Endothelial cell of umbilical vein (primary cell): ENCODE measurements at regions not wholly inside any gene's neighbourhood (a gene's known extent, or its start where the extent isn't known, plus 50 kb on each side); places are given as distances from the start of the nearest gene placed in this dataset.

Experiments
- BruUV-seq: library from RNA; stranded (reverse); fragments of 400-500 nt; replicated peaks from 2 replicates; lab custom pipeline; 2021; lab: Mats Ljungman, UMichigan
- CTCF ChIA-PET: fragments of 300-600, 350-600 bp; sonication (Branson Sonifier 250); formaldehyde crosslinking; loops from one replicate; lab custom pipeline; 2021; ENCODE audit warnings: antibody characterized with exemption, inconsistent platforms; lab: Charles Lee
- POLR2A ChIA-PET: fragments of 300-600, 350-600 bp; sonication (Branson Sonifier 250); formaldehyde crosslinking; loops from one replicate; lab custom pipeline; 2021; ENCODE audit warnings: antibody characterized with exemption, inconsistent platforms; lab: Charles Lee
- DNase-seq: peaks from one replicate; pipeline ENCODE4 v3.0.0-alpha.2; 2011; ENCODE audit warnings: low read depth, low spot score
- FAIRE-seq: peaks from 2 replicates; lab custom pipeline; 2011; peaks lifted over from hg19 to GRCh38; lab: Jason Lieb, UNC
- H2AFZ ChIP-seq: 2 replicates; pipeline ENCODE4 v1.6.0; 2012; ENCODE audit warnings: low read depth, low read length, control low read depth, inconsistent platforms
- H3K27ac ChIP-seq: 2 replicates; pipeline ENCODE4 v1.5.1; 2011; ENCODE audit warnings: low read depth, mild to moderate bottlenecking, control low read depth, low read length, moderate library complexity; ENCODE audit not compliant: insufficient read depth
- H3K27me3 ChIP-seq, 2 experiments: 2 replicates each; pipeline versions ENCODE4 v1.6.0 to v1.6.1; 2011; ENCODE audit warnings: low read length in 2 of 2, mixed read lengths in 1 of 2; ENCODE audit not compliant: control insufficient read depth in 2 of 2, insufficient read depth in 2 of 2
- H3K36me3 ChIP-seq, 2 experiments: 2 replicates in 1 of 2; 3 replicates in 1 of 2; pipeline ENCODE4 v1.5.1; 2011; ENCODE audit warnings: low read length in 2 of 2, mild to moderate bottlenecking in 1 of 2, moderate library complexity in 1 of 2; ENCODE audit not compliant: control insufficient read depth in 2 of 2, insufficient read depth in 2 of 2; ENCODE audit errors: extremely low read depth in 1 of 2
- H3K4me1 ChIP-seq: 3 replicates; pipeline ENCODE4 v1.5.1; 2011; ENCODE audit warnings: mild to moderate bottlenecking, low read length; ENCODE audit not compliant: control insufficient read depth, insufficient read depth; ENCODE audit errors: extremely low read depth
- H3K4me2 ChIP-seq: 2 replicates; pipeline ENCODE4 v1.6.1; 2011; ENCODE audit warnings: low read length, control low read depth, mixed read lengths; ENCODE audit not compliant: insufficient read depth
- H3K4me3 ChIP-seq, 3 experiments: fragments of 200-600 bp in 1 of 3; sonication (generic), shearing (Covaris generic) in 1 of 3; replicated peaks in 1 of 3; 2 replicates each; pipeline ENCODE4 v1.5.1; 2011 to 2016; ENCODE audit warnings: control low read depth in 3 of 3, low read length in 3 of 3, mild to moderate bottlenecking in 2 of 3, inconsistent platforms in 1 of 3, low read depth in 1 of 3, moderate library complexity in 1 of 3; ENCODE audit not compliant: insufficient read depth in 1 of 3
- H3K79me2 ChIP-seq: 2 replicates; pipeline ENCODE4 v1.6.0; 2012; ENCODE audit warnings: low read length, inconsistent platforms; ENCODE audit not compliant: control insufficient read depth, insufficient read depth
- H3K9ac ChIP-seq: replicated peaks from 2 replicates; pipeline ENCODE3; 2011; ENCODE audit warnings: low read length, control low read depth; ENCODE audit not compliant: insufficient read depth; ENCODE audit errors: extremely low read depth
- H3K9me1 ChIP-seq: replicated peaks from 3 replicates; pipeline ENCODE4 v1.6.0; 2011; ENCODE audit warnings: mild to moderate bottlenecking, low read length; ENCODE audit not compliant: control insufficient read depth, insufficient read depth; ENCODE audit errors: extremely low read depth
- H3K9me3 ChIP-seq: replicated peaks from 2 replicates; pipeline ENCODE4 v1.5.1; 2012; ENCODE audit warnings: low read length, inconsistent platforms; ENCODE audit not compliant: control insufficient read depth, insufficient read depth
- H4K20me1 ChIP-seq: replicated peaks from 2 replicates; pipeline ENCODE3; 2011; ENCODE audit warnings: mild to moderate bottlenecking, low read length; ENCODE audit not compliant: control insufficient read depth, insufficient read depth; ENCODE audit errors: extremely low read depth
- EZH2 ChIP-seq: IDR thresholded peaks from 2 replicates; pipeline ENCODE4 v1.6.1; 2012; ENCODE audit warnings: borderline replicate concordance, low read depth, mild to moderate bottlenecking, moderate library complexity, low read length, inconsistent platforms; ENCODE audit not compliant: severe bottlenecking
- FOS ChIP-seq: IDR thresholded peaks from 2 replicates; pipeline ENCODE4 v1.6.1; 2011; ENCODE audit warnings: mild to moderate bottlenecking, low read length, moderate library complexity, borderline replicate concordance; ENCODE audit not compliant: insufficient read depth
- GATA2 ChIP-seq: IDR thresholded peaks from 2 replicates; pipeline ENCODE4 v1.7.0; 2011; ENCODE audit warnings: low read depth, mild to moderate bottlenecking, moderate library complexity, mixed read lengths, low read length; ENCODE audit not compliant: insufficient read length, insufficient read depth
- JUN ChIP-seq: IDR thresholded peaks from 2 replicates; pipeline ENCODE4 v1.6.1; 2011; ENCODE audit warnings: borderline replicate concordance, low read depth; ENCODE audit not compliant: insufficient read length, insufficient read depth
- MYC ChIP-seq: IDR thresholded peaks from one replicate; pipeline ENCODE4 v1.6.1; 2011; ENCODE audit warnings: mild to moderate bottlenecking, low read depth, low read length
- POLR2A ChIP-seq: IDR thresholded peaks from 2 replicates; pipeline ENCODE4 v1.6.1; 2012; ENCODE audit warnings: low read depth, mild to moderate bottlenecking, control low read depth, low read length
- POLR2AphosphoS5 ChIP-seq: IDR thresholded peaks from 2 replicates; pipeline ENCODE4 v1.6.1; 2012; ENCODE audit warnings: low read depth, mild to moderate bottlenecking, control low read depth, low read length, moderate library complexity; ENCODE audit not compliant: insufficient read depth
- dilution Hi-C: fragments of 300-500 bp; cut with MboI; formaldehyde crosslinking; loops from one replicate; pipeline ENCODE4 v1.15.0; 2019; ENCODE audit warnings: low sequenced_read_pairs; ENCODE audit not compliant: extremely low pct_ligation_motif_present
- intact Hi-C: fragments of 100-400 bp; cut with micrococcal nuclease; formaldehyde crosslinking; loops from one replicate; pipeline ENCODE4 v1.10.0; 2022
- TF ChIP-seq, protein P1 (sequence below), 2 donors: IDR thresholded peaks; 1 replicate in 1 of 2; 2 replicates in 1 of 2; pipeline ENCODE4 v1.5.1; 2011; ENCODE audit warnings: low read length in 2 of 2, mild to moderate bottlenecking in 2 of 2, moderate library complexity in 2 of 2, control low read depth in 1 of 2, inconsistent platforms in 1 of 2, low read depth in 1 of 2; ENCODE audit not compliant: insufficient read depth in 1 of 2; ENCODE audit errors: extremely low read depth in 1 of 2
- TF ChIP-seq, protein P2 (sequence below): IDR thresholded peaks from 2 replicates; pipeline ENCODE4 v1.6.1; 2011; ENCODE audit not compliant: insufficient read depth, insufficient read length

DNA sequence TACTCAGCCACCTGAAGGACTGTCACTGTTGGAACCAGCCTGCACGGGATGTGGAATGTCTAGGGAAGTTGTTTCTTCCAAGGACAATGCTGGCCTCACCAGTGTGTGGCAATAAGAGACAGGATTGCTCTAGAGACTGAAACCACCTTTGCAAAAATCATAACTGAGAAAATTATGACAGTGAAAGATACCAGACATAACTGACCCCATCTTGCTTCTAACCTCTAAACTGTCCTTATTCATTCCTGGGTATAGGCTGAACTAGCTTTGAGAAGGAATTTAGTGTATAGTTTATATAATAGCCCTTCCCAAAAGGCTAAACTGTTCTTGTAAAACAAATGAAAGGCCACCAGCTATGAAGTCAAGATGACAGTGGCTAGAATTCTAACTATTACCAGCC lies 83.6 kb downstream of the IER5 start:
- intact Hi-C loops, result no loop called here
- Histone ChIP-seq H3K9ac (no peak overlapping the region), H3K36me3 (no peaks in the 10 kb centered on the region), H3K9me3 (no peaks in the 10 kb centered on the region), H4K20me1 (no peaks in the 10 kb centered on the region), H3K27ac (no peak overlapping the region), H3K9me1 (no peaks in the 10 kb centered on the region), H2AFZ (no peak overlapping the region), H3K27me3 (peaks cover 2 to 10% of the 10 kb centered on the region in 2 experiments), H3K4me2 (no peak overlapping the region), H3K79me2 (no peaks in the 10 kb centered on the region), H3K4me1 (no peaks in the 10 kb centered on the region), H3K4me3 (no peak overlapping the region)
- TF ChIP-seq, protein P1, sequence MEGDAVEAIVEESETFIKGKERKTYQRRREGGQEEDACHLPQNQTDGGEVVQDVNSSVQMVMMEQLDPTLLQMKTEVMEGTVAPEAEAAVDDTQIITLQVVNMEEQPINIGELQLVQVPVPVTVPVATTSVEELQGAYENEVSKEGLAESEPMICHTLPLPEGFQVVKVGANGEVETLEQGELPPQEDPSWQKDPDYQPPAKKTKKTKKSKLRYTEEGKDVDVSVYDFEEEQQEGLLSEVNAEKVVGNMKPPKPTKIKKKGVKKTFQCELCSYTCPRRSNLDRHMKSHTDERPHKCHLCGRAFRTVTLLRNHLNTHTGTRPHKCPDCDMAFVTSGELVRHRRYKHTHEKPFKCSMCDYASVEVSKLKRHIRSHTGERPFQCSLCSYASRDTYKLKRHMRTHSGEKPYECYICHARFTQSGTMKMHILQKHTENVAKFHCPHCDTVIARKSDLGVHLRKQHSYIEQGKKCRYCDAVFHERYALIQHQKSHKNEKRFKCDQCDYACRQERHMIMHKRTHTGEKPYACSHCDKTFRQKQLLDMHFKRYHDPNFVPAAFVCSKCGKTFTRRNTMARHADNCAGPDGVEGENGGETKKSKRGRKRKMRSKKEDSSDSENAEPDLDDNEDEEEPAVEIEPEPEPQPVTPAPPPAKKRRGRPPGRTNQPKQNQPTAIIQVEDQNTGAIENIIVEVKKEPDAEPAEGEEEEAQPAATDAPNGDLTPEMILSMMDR (IDR thresholded peaks at IDR 0.05; ENCODE audit: extremely low read depth in 1 of 2, insufficient read depth in 1 of 2, low read depth in 1 of 2, low read length in 2 of 2), result no peak
- TF ChIP-seq MYC (no peak), EZH2 (no peak)
- TF ChIP-seq, protein P2, sequence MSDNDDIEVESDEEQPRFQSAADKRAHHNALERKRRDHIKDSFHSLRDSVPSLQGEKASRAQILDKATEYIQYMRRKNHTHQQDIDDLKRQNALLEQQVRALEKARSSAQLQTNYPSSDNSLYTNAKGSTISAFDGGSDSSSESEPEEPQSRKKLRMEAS, result no peak
- dilution Hi-C loops, result no loop called here
- ChIA-PET CTCF (interaction anchor here (7.1 kb wide), 1 partner anchor 291 kb away, joined by 123 read pairs; no protein-coding TSS in a partner anchor), POLR2A (no interaction called here)
- BruUV-seq, result no TSS peak
- DNase-seq (no peak), FAIRE-seq (no peak)

DNA sequence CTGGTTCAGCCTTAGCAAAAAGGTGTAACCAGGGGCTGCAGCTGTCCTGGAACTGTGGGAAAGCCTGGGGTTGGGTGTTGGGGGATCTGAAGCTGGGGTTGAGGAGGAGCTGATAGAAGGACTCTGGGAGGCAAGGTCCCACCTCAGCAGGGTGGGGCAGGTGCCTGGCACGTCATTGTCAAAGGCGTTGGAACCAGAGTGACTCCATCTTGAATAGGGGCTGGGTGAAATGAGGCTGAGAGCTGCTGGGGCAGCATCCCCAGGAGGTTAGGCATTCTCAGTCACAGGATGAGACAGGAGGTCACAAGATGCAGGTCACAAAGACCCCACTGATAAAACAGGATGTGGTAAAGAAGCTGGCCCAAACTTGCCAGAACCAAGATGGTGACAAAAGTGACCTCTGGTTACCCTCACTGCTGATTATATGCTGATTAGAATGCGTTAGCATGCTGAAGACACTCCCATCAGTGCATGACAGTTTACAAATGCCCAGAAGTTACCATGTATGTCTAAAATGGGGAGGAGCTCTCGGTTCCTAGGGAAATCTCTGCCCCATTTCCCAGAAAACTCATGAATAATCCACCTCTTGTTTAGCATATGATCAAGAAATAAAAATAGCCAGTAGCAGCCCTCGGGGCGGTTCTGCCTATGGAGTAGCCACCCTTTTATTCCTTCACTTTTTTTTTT lies 85.4 kb downstream of the IER5 start:
- no peak for FAIRE-seq
- no peak overlapping the region for H3K4me3 ChIP-seq
- no peak for TF ChIP-seq GATA2
- no peak for TF ChIP-seq FOS
- TF ChIP-seq, protein P2, result no peak
- no peak for TF ChIP-seq EZH2
- no peak for TF ChIP-seq JUN
- TF ChIP-seq, protein P1 (IDR thresholded peaks at IDR 0.05; ENCODE audit: extremely low read depth in 1 of 2, insufficient read depth in 1 of 2, low read depth in 1 of 2, low read length in 2 of 2), result no peak
- no peak for TF ChIP-seq POLR2A
- TF ChIP-seq MYC, result no peak
- no peak for TF ChIP-seq POLR2AphosphoS5
- no peaks in the 10 kb centered on the region for H3K9me3 ChIP-seq
- POLR2A ChIA-PET, result no interaction called here
- H3K4me1 ChIP-seq, result no peaks in the 10 kb centered on the region
- H3K27ac ChIP-seq, result no peak overlapping the region
- intact Hi-C loops, result no loop called here
- H3K9me1 ChIP-seq, result no peaks in the 10 kb centered on the region
- no peaks in the 10 kb centered on the region for H3K79me2 ChIP-seq
- CTCF ChIA-PET, result no interaction called here
- dilution Hi-C loops, result no loop called here
- no peaks in the 10 kb centered on the region for H4K20me1 ChIP-seq
- H3K9ac ChIP-seq, result no peak overlapping the region
- DNase-seq, result no peak
- no TSS peak for BruUV-seq
- H3K4me2 ChIP-seq, result no peak overlapping the region
- H3K27me3 ChIP-seq, result peaks cover 0 to 2% of the 10 kb centered on the region in 2 experiments
- H2AFZ ChIP-seq, result no peak overlapping the region
- no peaks in the 10 kb centered on the region for H3K36me3 ChIP-seq
